SK-N-SH treated with all-trans-retinoic acid at 6 μM for 48 hours (cell line): ENCODE measurements at regions not wholly inside any gene's neighbourhood (a gene's known extent, or its start where the extent isn't known, plus 50 kb on each side); places are given as distances from the start of the nearest gene placed in this dataset.

ENCODE experiments used
- ATAC-seq: fragments of 200-7000 bp; cut with Tn5 transposase; 3 replicates; pipeline ENCODE4 v1.9.1; 2020; ENCODE audit warnings: mild to moderate bottlenecking, moderate library complexity
- ARNTL ChIP-seq: fragments of 450-650 bp; formaldehyde crosslinking; IDR thresholded peaks from 2 replicates; pipeline ENCODE4 v1.5.0; 2020; ENCODE audit warnings: low read depth, mild to moderate bottlenecking, moderate library complexity, borderline replicate concordance
- CSDC2 ChIP-seq: fragments of 250-450 bp; sonication (Bioruptor Pico); IDR thresholded peaks from 2 replicates; pipeline ENCODE4 v1.5.0; 2020; ENCODE audit warnings: mild to moderate bottlenecking, moderate library complexity
- ESRRG ChIP-seq: fragments of 250-450 bp; sonication (Bioruptor Pico); IDR thresholded peaks from 2 replicates; pipeline ENCODE4 v1.6.1; 2021; ENCODE audit warnings: mild to moderate bottlenecking
- GLIS3 ChIP-seq: fragments of 250-450 bp; sonication (Bioruptor Pico); IDR thresholded peaks from 2 replicates; pipeline ENCODE4 v1.5.0; 2020; ENCODE audit warnings: mild to moderate bottlenecking, moderate library complexity
- ISL1 ChIP-seq: fragments of 250-450 bp; sonication (Bioruptor Pico); IDR thresholded peaks from 2 replicates; pipeline ENCODE4 v2.1.2; 2022; ENCODE audit warnings: mild to moderate bottlenecking, moderate library complexity
- OSR1 ChIP-seq: fragments of 250-450 bp; sonication (Bioruptor Pico); IDR thresholded peaks from 2 replicates; pipeline ENCODE4 v1.8.0; 2022; ENCODE audit warnings: moderate library complexity, mild to moderate bottlenecking, inconsistent platforms
- PPARA ChIP-seq: fragments of 250-450 bp; sonication (Bioruptor Pico); IDR thresholded peaks from 2 replicates; pipeline ENCODE4 v1.5.0; 2020; ENCODE audit warnings: mild to moderate bottlenecking, borderline replicate concordance
- RARB ChIP-seq: fragments of 250-450 bp; sonication (Bioruptor Pico); IDR thresholded peaks from 2 replicates; pipeline ENCODE4 v1.8.0; 2021; ENCODE audit warnings: mild to moderate bottlenecking, moderate library complexity
- SNAI2 ChIP-seq: fragments of 250-450 bp; sonication (Bioruptor Pico); IDR thresholded peaks from 2 replicates; pipeline ENCODE4 v1.5.0; 2020; ENCODE audit warnings: mild to moderate bottlenecking, moderate library complexity
- TCF4 ChIP-seq: fragments of 250-450 bp; sonication (Bioruptor Pico); IDR thresholded peaks from 2 replicates; pipeline ENCODE4 v1.8.0; 2021; ENCODE audit warnings: mild to moderate bottlenecking, moderate library complexity, borderline replicate concordance
- TOX ChIP-seq: fragments of 250-450 bp; sonication (Bioruptor Pico); IDR thresholded peaks from 2 replicates; pipeline ENCODE4 v1.8.0; 2021; ENCODE audit warnings: mild to moderate bottlenecking, moderate library complexity, borderline replicate concordance
- ZC3H10 ChIP-seq: fragments of 250-450 bp; sonication (Bioruptor Pico); IDR thresholded peaks from 2 replicates; pipeline ENCODE4 v1.5.1; 2021; ENCODE audit warnings: mild to moderate bottlenecking, moderate library complexity
- ZFP3 ChIP-seq: fragments of 250-450 bp; sonication (Bioruptor Pico); IDR thresholded peaks from 2 replicates; pipeline ENCODE4 v1.5.0; 2020; ENCODE audit warnings: mild to moderate bottlenecking, moderate library complexity
- ZFP30 ChIP-seq: fragments of 450-650 bp; formaldehyde crosslinking; IDR thresholded peaks from 2 replicates; pipeline ENCODE4 v1.5.0; 2022; ENCODE audit warnings: mild to moderate bottlenecking, moderate library complexity
- ZNF70 ChIP-seq: fragments of 450-650 bp; formaldehyde crosslinking; IDR thresholded peaks from 2 replicates; pipeline ENCODE4 v1.5.0; 2020; ENCODE audit warnings: mild to moderate bottlenecking, moderate library complexity
- ZNF8 ChIP-seq: fragments of 450-650 bp; formaldehyde crosslinking; IDR thresholded peaks from 2 replicates; pipeline ENCODE4 v1.5.0; 2020; ENCODE audit warnings: mild to moderate bottlenecking, moderate library complexity
- TF ChIP-seq, protein P1 (sequence below): fragments of 250-450 bp; sonication (Bioruptor Pico); IDR thresholded peaks from 2 replicates; pipeline ENCODE4 v1.5.1; 2021; ENCODE audit warnings: mild to moderate bottlenecking, moderate library complexity
- TF ChIP-seq, protein P2 (sequence below): fragments of 250-450 bp; sonication (Bioruptor Pico); IDR thresholded peaks from 2 replicates; pipeline ENCODE4 v1.8.0; 2021; ENCODE audit warnings: low read depth, mild to moderate bottlenecking, moderate library complexity, borderline replicate concordance
- TF ChIP-seq, protein P3 (sequence below): fragments of 250-450 bp; sonication (Bioruptor Pico); IDR thresholded peaks from 2 replicates; pipeline ENCODE4 v1.8.0; 2020; ENCODE audit warnings: mild to moderate bottlenecking, moderate library complexity, borderline replicate concordance
- TF ChIP-seq, protein P4 (sequence below): fragments of 250-450 bp; sonication (Bioruptor Pico); IDR thresholded peaks from 2 replicates; pipeline ENCODE4 v1.5.1; 2020; ENCODE audit warnings: low read depth, mild to moderate bottlenecking, moderate library complexity
- TF ChIP-seq, protein P5 (sequence below): fragments of 250-450 bp; sonication (Bioruptor Pico); IDR thresholded peaks from 2 replicates; pipeline ENCODE4 v1.5.0; 2020; ENCODE audit warnings: mild to moderate bottlenecking, moderate library complexity

DNA sequence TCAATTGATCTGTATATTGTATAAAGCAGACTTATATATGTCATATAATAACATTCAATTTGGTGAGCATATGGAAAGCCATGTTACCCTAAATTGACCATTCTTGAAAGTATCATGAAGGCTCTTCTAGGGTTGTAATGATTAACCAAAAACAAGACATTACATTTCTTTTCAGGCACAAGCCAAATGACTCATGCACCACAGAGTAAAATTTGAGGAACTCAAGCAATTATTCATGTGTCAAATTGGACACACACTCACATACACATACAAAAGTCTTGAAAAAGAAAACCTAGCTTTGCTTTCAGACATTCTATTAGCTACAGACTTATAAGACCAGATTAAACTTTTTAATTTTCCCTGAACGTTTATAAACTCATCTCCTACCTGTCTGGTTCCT is 146.5 kb upstream of the PCDH18 start:
- TF ChIP-seq, protein P1, sequence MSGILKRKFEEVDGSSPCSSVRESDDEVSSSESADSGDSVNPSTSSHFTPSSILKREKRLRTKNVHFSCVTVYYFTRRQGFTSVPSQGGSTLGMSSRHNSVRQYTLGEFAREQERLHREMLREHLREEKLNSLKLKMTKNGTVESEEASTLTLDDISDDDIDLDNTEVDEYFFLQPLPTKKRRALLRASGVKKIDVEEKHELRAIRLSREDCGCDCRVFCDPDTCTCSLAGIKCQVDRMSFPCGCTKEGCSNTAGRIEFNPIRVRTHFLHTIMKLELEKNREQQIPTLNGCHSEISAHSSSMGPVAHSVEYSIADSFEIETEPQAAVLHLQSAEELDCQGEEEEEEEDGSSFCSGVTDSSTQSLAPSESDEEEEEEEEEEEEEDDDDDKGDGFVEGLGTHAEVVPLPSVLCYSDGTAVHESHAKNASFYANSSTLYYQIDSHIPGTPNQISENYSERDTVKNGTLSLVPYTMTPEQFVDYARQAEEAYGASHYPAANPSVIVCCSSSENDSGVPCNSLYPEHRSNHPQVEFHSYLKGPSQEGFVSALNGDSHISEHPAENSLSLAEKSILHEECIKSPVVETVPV (CRISPR knock-in tag), result no peak
- TF ChIP-seq ISL1 (CRISPR knock-in tag), result no peak
- TF ChIP-seq ARNTL (CRISPR knock-in tag), result no peak
- TF ChIP-seq TCF4 (CRISPR knock-in tag), result no peak
- TF ChIP-seq ESRRG (CRISPR knock-in tag), result no peak
- TF ChIP-seq ZNF70 (CRISPR knock-in tag), result no peak
- TF ChIP-seq, protein P2, sequence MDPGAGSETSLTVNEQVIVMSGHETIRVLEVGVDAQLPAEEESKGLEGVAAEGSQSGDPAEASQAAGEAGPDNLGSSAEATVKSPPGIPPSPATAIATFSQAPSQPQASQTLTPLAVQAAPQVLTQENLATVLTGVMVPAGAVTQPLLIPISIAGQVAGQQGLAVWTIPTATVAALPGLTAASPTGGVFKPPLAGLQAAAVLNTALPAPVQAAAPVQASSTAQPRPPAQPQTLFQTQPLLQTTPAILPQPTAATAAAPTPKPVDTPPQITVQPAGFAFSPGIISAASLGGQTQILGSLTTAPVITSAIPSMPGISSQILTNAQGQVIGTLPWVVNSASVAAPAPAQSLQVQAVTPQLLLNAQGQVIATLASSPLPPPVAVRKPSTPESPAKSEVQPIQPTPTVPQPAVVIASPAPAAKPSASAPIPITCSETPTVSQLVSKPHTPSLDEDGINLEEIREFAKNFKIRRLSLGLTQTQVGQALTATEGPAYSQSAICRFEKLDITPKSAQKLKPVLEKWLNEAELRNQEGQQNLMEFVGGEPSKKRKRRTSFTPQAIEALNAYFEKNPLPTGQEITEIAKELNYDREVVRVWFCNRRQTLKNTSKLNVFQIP (CRISPR knock-in tag), result no peak
- no peak for TF ChIP-seq CSDC2 (CRISPR knock-in tag)
- no peak for TF ChIP-seq SNAI2 (CRISPR knock-in tag)
- TF ChIP-seq, protein P3, sequence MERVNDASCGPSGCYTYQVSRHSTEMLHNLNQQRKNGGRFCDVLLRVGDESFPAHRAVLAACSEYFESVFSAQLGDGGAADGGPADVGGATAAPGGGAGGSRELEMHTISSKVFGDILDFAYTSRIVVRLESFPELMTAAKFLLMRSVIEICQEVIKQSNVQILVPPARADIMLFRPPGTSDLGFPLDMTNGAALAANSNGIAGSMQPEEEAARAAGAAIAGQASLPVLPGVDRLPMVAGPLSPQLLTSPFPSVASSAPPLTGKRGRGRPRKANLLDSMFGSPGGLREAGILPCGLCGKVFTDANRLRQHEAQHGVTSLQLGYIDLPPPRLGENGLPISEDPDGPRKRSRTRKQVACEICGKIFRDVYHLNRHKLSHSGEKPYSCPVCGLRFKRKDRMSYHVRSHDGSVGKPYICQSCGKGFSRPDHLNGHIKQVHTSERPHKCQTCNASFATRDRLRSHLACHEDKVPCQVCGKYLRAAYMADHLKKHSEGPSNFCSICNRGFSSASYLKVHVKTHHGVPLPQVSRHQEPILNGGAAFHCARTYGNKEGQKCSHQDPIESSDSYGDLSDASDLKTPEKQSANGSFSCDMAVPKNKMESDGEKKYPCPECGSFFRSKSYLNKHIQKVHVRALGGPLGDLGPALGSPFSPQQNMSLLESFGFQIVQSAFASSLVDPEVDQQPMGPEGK, result no peak
- no peak for ATAC-seq

DNA sequence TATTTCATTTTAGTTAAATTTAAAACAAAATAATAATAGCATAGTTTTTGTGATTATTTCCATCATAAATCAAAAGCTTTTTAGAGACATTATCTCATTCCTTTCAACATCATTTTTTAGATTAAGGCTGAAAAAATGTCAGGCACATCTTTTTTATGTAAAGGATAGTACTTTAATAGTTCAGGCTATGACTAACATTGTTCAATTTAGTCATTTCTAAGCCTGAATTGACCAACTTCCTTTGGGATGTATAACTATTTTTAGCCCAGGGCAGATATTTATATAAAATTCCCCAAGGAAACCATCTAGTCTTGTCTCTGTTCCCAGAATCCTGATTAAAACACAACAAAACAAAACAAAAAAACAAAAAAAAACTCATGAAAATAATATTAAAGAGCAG is 145.6 kb upstream of the PCDH18 start:
- peak; percentile 83 for ATAC-seq
- TF ChIP-seq TCF4 (CRISPR knock-in tag), result no peak
- no peak for TF ChIP-seq ARNTL (CRISPR knock-in tag)
- 0 out of 2 replicates have a peak, but pooled peaks have one; percentile 53 for TF ChIP-seq ZC3H10 (CRISPR knock-in tag)
- TF ChIP-seq RARB (CRISPR knock-in tag), result no peak
- no peak for TF ChIP-seq ZFP3 (CRISPR knock-in tag)
- no peak for TF ChIP-seq ZFP30 (CRISPR knock-in tag)
- TF ChIP-seq, protein P4, sequence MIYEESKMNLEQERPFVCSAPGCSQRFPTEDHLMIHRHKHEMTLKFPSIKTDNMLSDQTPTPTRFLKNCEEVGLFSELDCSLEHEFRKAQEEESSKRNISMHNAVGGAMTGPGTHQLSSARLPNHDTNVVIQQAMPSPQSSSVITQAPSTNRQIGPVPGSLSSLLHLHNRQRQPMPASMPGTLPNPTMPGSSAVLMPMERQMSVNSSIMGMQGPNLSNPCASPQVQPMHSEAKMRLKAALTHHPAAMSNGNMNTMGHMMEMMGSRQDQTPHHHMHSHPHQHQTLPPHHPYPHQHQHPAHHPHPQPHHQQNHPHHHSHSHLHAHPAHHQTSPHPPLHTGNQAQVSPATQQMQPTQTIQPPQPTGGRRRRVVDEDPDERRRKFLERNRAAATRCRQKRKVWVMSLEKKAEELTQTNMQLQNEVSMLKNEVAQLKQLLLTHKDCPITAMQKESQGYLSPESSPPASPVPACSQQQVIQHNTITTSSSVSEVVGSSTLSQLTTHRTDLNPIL (CRISPR knock-in tag), result no peak
- TF ChIP-seq PPARA (CRISPR knock-in tag), result no peak
- TF ChIP-seq ZNF8 (CRISPR knock-in tag), result no peak
- no peak for TF ChIP-seq OSR1 (CRISPR knock-in tag)
- TF ChIP-seq ISL1 (CRISPR knock-in tag), result peak; percentile 90

DNA sequence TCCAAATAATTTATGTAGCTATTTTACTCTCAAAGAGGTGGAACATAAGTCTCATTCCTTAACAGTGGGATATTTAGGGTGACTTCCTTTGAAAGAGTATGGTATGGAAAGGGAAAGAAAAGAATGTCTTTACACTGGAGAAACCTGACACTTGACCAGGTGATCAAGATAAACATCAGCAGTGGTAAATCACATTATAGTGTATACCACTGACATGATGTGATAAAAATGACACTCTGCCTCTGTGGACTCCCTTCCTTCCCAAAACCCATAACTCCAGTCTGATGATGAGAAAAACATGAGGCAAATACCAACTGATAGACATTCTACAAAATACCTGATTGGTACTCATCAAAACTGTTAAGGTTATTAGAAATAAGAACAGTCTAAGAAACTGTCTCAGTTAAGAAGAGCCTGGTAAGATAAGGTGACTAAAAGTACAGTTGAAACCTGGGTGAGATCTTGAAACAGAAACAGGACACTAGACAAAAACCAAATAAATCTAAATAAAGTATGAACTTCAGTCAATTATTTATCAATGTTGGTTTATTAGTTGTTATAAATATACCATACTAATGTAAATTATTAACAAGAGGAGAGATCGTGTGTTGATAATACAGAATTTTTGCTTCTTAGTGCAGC is 144.2 kb upstream of the PCDH18 start:
- TF ChIP-seq OSR1 (CRISPR knock-in tag), result no peak
- TF ChIP-seq, protein P5, sequence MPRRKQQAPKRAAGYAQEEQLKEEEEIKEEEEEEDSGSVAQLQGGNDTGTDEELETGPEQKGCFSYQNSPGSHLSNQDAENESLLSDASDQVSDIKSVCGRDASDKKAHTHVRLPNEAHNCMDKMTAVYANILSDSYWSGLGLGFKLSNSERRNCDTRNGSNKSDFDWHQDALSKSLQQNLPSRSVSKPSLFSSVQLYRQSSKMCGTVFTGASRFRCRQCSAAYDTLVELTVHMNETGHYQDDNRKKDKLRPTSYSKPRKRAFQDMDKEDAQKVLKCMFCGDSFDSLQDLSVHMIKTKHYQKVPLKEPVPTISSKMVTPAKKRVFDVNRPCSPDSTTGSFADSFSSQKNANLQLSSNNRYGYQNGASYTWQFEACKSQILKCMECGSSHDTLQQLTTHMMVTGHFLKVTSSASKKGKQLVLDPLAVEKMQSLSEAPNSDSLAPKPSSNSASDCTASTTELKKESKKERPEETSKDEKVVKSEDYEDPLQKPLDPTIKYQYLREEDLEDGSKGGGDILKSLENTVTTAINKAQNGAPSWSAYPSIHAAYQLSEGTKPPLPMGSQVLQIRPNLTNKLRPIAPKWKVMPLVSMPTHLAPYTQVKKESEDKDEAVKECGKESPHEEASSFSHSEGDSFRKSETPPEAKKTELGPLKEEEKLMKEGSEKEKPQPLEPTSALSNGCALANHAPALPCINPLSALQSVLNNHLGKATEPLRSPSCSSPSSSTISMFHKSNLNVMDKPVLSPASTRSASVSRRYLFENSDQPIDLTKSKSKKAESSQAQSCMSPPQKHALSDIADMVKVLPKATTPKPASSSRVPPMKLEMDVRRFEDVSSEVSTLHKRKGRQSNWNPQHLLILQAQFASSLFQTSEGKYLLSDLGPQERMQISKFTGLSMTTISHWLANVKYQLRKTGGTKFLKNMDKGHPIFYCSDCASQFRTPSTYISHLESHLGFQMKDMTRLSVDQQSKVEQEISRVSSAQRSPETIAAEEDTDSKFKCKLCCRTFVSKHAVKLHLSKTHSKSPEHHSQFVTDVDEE, result no peak
- TF ChIP-seq ZNF70 (CRISPR knock-in tag), result no peak
- TF ChIP-seq TOX (CRISPR knock-in tag), result no peak
- TF ChIP-seq, protein P1 (CRISPR knock-in tag), result no peak
- no peak for TF ChIP-seq GLIS3 (CRISPR knock-in tag)
- TF ChIP-seq ESRRG (CRISPR knock-in tag), result no peak
- no peak for TF ChIP-seq PPARA (CRISPR knock-in tag)
- no peak for ATAC-seq
